ENCODE measurements at regions not wholly inside any gene's neighbourhood (a gene's known extent, or its start where the extent isn't known, plus 50 kb on each side); places are given as distances from the start of the nearest gene placed in this dataset.

DNA sequence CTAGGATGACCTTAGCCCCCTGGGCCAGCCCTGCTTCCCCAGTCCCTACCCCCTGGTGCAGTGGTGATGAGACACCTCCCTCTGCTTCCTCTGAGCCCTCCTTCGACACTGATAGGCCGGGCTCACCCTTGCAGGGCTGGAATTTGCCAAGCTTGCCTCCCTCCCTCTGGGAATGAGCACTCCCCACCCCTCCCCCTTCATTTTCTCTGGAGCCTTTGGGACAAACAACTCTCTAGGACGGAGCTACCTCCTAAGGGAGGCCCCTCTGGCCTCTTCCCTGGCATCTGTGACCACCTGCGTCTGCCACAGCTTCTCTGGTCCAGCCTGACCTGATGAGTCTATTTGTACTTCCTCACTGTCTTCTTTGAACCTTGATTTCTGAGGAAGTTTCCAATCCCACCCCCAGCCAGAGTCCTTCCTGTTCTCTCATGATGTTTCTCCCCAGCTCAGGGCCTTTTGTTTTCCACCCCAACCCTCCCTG is 53.3 kb upstream of the ADA2 start:
- H3K27me3 ChIP-seq (ENCODE audit: insufficient read depth, low read depth, severe bottlenecking): no peaks in the 10 kb centered on the region
- TF ChIP-seq, protein P1, sequence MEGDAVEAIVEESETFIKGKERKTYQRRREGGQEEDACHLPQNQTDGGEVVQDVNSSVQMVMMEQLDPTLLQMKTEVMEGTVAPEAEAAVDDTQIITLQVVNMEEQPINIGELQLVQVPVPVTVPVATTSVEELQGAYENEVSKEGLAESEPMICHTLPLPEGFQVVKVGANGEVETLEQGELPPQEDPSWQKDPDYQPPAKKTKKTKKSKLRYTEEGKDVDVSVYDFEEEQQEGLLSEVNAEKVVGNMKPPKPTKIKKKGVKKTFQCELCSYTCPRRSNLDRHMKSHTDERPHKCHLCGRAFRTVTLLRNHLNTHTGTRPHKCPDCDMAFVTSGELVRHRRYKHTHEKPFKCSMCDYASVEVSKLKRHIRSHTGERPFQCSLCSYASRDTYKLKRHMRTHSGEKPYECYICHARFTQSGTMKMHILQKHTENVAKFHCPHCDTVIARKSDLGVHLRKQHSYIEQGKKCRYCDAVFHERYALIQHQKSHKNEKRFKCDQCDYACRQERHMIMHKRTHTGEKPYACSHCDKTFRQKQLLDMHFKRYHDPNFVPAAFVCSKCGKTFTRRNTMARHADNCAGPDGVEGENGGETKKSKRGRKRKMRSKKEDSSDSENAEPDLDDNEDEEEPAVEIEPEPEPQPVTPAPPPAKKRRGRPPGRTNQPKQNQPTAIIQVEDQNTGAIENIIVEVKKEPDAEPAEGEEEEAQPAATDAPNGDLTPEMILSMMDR (IDR thresholded peaks at IDR 0.05; ENCODE audit: low read depth, low read length): no peak
- H3K4me3 ChIP-seq (ENCODE audit: low read depth, low read length): no peak overlapping the region
- no peaks in the 10 kb centered on the region for H3K36me3 ChIP-seq
- H3K9me3 ChIP-seq (ENCODE audit: severe bottlenecking): no peaks in the 10 kb centered on the region
- no peak for DNase-seq
- H3K27ac ChIP-seq: no peak overlapping the region

DNA sequence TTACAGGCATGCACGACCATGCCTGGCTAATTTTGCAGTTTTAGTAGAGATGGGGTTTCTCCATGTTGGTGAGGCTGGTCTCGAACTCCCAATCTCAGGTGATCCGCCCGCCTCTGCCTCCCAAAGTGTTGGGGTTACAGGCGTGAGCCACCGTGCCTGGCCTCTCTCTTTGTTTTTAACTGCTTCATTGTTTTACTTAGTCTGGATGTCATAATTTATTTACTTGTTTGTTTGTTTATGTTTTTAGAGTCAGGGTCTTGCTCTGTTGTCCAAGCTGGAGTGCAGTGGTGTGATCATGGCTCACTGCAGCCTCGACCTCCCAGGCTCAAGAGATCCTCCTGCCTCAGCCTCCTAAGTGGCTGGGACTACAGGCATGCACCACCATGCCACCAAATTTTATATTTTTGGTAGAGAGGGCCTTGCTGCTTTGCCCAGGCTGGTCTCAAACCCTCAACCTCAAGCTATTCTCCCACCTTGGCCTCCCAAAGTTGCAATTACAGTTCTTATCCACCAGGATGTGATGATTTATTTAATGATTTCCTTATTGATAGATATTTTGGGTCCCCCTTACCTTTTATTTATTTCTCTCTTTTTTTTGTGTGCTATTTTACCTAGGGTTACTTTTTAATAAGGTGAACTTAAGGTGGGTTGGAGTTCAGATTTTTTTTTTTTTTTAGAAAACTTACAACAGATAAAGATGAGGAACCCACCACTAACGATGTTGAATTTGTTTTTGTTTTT is 52.6 kb upstream of the ADA2 start:
- no peak overlapping the region for H3K4me3 ChIP-seq (ENCODE audit: low read depth, low read length)
- no peaks in the 10 kb centered on the region for H3K27me3 ChIP-seq (ENCODE audit: insufficient read depth, low read depth, severe bottlenecking)
- no peaks in the 10 kb centered on the region for H3K9me3 ChIP-seq (ENCODE audit: severe bottlenecking)
- TF ChIP-seq, protein P1 (IDR thresholded peaks at IDR 0.05; ENCODE audit: low read depth, low read length): no peak
- no peak for DNase-seq
- no peaks in the 10 kb centered on the region for H3K36me3 ChIP-seq
- no peak overlapping the region for H3K27ac ChIP-seq

DNA sequence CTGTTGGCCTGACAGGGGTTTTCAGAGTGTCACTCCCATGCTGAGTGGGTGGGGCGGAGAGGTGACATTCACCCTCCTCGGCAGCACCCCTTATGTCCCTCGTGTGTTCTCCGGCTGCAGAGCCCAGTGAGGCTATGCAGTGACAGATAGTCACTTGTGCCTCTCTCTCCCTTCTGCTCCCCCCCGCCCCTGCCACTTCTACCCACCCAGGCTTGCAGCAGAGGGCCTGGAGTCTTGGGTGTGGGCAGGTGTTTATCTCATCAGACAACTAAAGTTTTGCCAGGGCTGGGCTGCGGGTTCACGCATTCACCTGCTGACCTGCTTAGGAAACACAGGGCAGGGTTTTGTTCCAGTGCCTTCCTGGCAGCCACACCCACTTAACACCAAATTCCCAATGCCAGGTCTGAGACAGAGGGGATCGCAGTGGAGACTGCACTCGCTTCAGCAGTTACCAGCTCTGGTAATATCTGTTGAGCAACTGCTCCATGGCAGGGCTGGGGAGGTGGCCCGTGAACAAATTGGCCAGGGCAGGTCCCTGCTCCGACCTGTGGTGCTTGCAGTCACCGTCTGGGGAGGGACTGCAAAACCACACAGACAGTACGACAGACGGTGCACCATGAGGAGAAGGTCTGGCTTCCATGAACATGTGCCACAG is 50.5 kb upstream of the ADA2 start:
- H3K9me3 ChIP-seq (ENCODE audit: severe bottlenecking): no peaks in the 10 kb centered on the region
- H3K27ac ChIP-seq: no peak overlapping the region
- no peak for DNase-seq
- H3K36me3 ChIP-seq: no peaks in the 10 kb centered on the region
- TF ChIP-seq, protein P1 (IDR thresholded peaks at IDR 0.05; ENCODE audit: low read depth, low read length): no peak
- H3K4me3 ChIP-seq (ENCODE audit: low read depth, low read length): no peak overlapping the region
- H3K27me3 ChIP-seq (ENCODE audit: insufficient read depth, low read depth, severe bottlenecking): no peaks in the 10 kb centered on the region

DNA sequence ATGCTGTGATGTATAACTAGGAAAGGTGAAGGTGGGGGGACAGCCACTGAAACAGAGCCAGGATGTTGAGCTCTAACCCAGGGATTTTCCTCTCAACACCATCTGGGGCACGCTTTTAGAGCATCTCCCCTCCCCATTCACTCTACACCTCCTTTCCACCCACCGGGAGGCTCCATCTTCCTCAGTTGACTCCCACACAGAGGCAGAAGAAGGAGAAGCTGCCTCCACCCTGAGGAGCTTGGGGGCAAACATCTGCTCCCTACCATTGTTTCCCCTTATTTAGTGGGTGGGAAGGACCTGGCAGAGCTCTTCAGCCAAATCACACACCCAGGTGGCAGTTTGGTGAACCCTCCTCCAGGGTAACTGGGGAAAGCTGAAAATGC is 50.0 kb upstream of the ADA2 start:
- no peaks in the 10 kb centered on the region for H3K36me3 ChIP-seq
- H3K27me3 ChIP-seq (ENCODE audit: insufficient read depth, low read depth, severe bottlenecking): no peaks in the 10 kb centered on the region
- no peak for DNase-seq
- no peaks in the 10 kb centered on the region for H3K9me3 ChIP-seq (ENCODE audit: severe bottlenecking)
- H3K4me3 ChIP-seq (ENCODE audit: low read depth, low read length): no peak overlapping the region
- no peak overlapping the region for H3K27ac ChIP-seq
- TF ChIP-seq, protein P1 (IDR thresholded peaks at IDR 0.05; ENCODE audit: low read depth, low read length): no peak
